ENCODE measurements at regions not wholly inside any gene's neighbourhood (a gene's known extent, or its start where the extent isn't known, plus 50 kb on each side); places are given as distances from the start of the nearest gene placed in this dataset.

- TF ChIP-seq MEF2B (IDR thresholded peaks at IDR 0.05; ENCODE audit: partially characterized antibody, poor library complexity, severe bottlenecking) (no peak), SMARCA5 (IDR thresholded peaks at IDR 0.05) (no peak), MXI1 (IDR thresholded peaks at IDR 0.05; ENCODE audit: low read depth, low read length) (no peak)
Observed at GRCh38 chr21:15254111-15254510, 189.3 kb upstream of the NRIP1 start (continued).

DNA sequence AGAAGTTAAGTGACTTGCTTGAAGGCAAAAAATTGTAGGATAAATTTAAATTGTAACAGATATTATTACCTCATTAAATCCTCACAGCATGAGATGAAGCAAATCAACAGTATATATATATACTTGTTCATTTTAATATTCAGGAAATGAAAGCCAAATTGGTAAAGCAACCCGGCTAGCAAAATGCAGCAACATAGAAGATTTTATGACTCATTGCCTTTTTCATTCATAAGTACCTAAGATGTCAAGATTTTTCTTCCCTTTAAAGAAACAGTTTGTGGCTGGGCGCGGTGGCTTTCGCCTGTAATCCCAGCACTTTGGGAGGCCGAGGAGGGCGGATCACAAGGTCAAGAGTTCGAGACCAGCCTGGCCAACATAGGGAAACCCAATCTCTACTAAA is 190.5 kb upstream of the NRIP1 start:
- WGBS (ENCODE audit: insufficient coverage, insufficient replicate concordance, low lambda C conversion rate, missing lambda C conversion rate) = 36% methylated on average over 7 of the region's 7 CpGs
- DNase-seq (ENCODE audit: low read depth, low spot score) (no peak), FAIRE-seq (no peak), ATAC-seq (no peak)
- Histone ChIP-seq H3K27ac (ENCODE audit: control insufficient read depth, insufficient read depth) (no peak overlapping the region), H3K36me3 (ENCODE audit: control insufficient read depth in 2 of 2, insufficient read depth in 2 of 2, low read length in 1 of 2) (no peaks in the 10 kb centered on the region), H3K9ac (ENCODE audit: control insufficient read depth, insufficient read depth, low read length) (no peak overlapping the region), H3K4me2 (ENCODE audit: control insufficient read depth, insufficient read depth) (no peak overlapping the region), H4K20me1 (ENCODE audit: control insufficient read depth, insufficient read depth) (no peaks in the 10 kb centered on the region), H3K4me3 (no peak overlapping the region), H2AFZ (ENCODE audit: control insufficient read depth, low read depth, low read length) (no peak overlapping the region), H3K4me1 (ENCODE audit: control insufficient read depth, insufficient read depth, low read length) (no peaks in the 10 kb centered on the region), H3K27me3 (replicated peaks in 1 of 2; ENCODE audit: control insufficient read depth in 2 of 2, insufficient read depth in 2 of 2, low read length in 1 of 2) (no peaks in the 10 kb centered on the region; a peak in 1 of 4 replicates), H3K9me3 (replicated peaks; ENCODE audit: control insufficient read depth, insufficient read depth, low read length) (no peaks in the 10 kb centered on the region), H3K79me2 (ENCODE audit: control insufficient read depth, insufficient read depth, low read length) (no peaks in the 10 kb centered on the region)
- CTCF ChIA-PET = no interaction called here
- RAD21 ChIA-PET (ENCODE audit: unreplicated experiment) = no interaction called here
- in situ Hi-C loops (cut with MboI) = no loop called here
- intact Hi-C loops (cut with micrococcal nuclease; ENCODE audit: unreplicated experiment) = loop anchor here (5.0 kb wide), 1 partner anchor 58 kb away; no protein-coding TSS in a partner anchor
- POLR2A ChIA-PET = no interaction called here
- SMC1A ChIA-PET (ENCODE audit: uncharacterized antibody, unreplicated experiment) = no interaction called here
- no TSS peak for BruUV-seq (replicated peaks)
- TF ChIP-seq, protein P1, sequence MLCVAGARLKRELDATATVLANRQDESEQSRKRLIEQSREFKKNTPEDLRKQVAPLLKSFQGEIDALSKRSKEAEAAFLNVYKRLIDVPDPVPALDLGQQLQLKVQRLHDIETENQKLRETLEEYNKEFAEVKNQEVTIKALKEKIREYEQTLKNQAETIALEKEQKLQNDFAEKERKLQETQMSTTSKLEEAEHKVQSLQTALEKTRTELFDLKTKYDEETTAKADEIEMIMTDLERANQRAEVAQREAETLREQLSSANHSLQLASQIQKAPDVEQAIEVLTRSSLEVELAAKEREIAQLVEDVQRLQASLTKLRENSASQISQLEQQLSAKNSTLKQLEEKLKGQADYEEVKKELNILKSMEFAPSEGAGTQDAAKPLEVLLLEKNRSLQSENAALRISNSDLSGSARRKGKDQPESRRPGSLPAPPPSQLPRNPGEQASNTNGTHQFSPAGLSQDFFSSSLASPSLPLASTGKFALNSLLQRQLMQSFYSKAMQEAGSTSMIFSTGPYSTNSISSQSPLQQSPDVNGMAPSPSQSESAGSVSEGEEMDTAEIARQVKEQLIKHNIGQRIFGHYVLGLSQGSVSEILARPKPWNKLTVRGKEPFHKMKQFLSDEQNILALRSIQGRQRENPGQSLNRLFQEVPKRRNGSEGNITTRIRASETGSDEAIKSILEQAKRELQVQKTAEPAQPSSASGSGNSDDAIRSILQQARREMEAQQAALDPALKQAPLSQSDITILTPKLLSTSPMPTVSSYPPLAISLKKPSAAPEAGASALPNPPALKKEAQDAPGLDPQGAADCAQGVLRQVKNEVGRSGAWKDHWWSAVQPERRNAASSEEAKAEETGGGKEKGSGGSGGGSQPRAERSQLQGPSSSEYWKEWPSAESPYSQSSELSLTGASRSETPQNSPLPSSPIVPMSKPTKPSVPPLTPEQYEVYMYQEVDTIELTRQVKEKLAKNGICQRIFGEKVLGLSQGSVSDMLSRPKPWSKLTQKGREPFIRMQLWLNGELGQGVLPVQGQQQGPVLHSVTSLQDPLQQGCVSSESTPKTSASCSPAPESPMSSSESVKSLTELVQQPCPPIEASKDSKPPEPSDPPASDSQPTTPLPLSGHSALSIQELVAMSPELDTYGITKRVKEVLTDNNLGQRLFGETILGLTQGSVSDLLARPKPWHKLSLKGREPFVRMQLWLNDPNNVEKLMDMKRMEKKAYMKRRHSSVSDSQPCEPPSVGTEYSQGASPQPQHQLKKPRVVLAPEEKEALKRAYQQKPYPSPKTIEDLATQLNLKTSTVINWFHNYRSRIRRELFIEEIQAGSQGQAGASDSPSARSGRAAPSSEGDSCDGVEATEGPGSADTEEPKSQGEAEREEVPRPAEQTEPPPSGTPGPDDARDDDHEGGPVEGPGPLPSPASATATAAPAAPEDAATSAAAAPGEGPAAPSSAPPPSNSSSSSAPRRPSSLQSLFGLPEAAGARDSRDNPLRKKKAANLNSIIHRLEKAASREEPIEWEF (IDR thresholded peaks at IDR 0.05; ENCODE audit: insufficient replicate concordance, low read depth, low read length) = no peak
- TF ChIP-seq NR2F1 (conservative IDR thresholded peaks at IDR 0.05) (no peak), MTA3 (IDR thresholded peaks at IDR 0.05; ENCODE audit: borderline replicate concordance, low read length) (no peak), RCOR1 (conservative IDR thresholded peaks at IDR 0.05; ENCODE audit: low read depth, low read length) (no peak), BRCA1 (IDR thresholded peaks at IDR 0.05; ENCODE audit: low read depth, low read length) (no peak), BCL11A (IDR thresholded peaks at IDR 0.05; ENCODE audit: low read depth, low read length) (no peak), RELA (IDR thresholded peaks at IDR 0.05; ENCODE audit: borderline replicate concordance, partially characterized antibody) (no peak), TARDBP (IDR thresholded peaks at IDR 0.05; ENCODE audit: borderline replicate concordance) (no peak), RUNX3 (IDR thresholded peaks at IDR 0.05; ENCODE audit: low read length) (no peak)
- TF ChIP-seq, protein P2, sequence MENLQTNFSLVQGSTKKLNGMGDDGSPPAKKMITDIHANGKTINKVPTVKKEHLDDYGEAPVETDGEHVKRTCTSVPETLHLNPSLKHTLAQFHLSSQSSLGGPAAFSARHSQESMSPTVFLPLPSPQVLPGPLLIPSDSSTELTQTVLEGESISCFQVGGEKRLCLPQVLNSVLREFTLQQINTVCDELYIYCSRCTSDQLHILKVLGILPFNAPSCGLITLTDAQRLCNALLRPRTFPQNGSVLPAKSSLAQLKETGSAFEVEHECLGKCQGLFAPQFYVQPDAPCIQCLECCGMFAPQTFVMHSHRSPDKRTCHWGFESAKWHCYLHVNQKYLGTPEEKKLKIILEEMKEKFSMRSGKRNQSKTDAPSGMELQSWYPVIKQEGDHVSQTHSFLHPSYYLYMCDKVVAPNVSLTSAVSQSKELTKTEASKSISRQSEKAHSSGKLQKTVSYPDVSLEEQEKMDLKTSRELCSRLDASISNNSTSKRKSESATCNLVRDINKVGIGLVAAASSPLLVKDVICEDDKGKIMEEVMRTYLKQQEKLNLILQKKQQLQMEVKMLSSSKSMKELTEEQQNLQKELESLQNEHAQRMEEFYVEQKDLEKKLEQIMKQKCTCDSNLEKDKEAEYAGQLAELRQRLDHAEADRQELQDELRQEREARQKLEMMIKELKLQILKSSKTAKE (IDR thresholded peaks at IDR 0.05; ENCODE audit: low read depth, poor library complexity, severe bottlenecking) = no peak
